MM.1S (cell line): ENCODE measurements at regions not wholly inside any gene's neighbourhood (a gene's known extent, or its start where the extent isn't known, plus 50 kb on each side); places are given as distances from the start of the nearest gene placed in this dataset.

ENCODE experiments used
- DNase-seq: peaks from one replicate; pipeline ENCODE4 v3.0.0-alpha.2; 2015
- H2AFZ ChIP-seq: fragments of 300-600 bp; sonication (generic); 2 replicates; pipeline ENCODE4 v1.6.0; 2016; ENCODE audit warnings: antibody characterized with exemption, low read length
- H3F3A ChIP-seq: fragments of 300-600 bp; sonication (generic); 2 replicates; pipeline ENCODE4 v1.6.1; 2016; ENCODE audit warnings: mild to moderate bottlenecking, antibody characterized with exemption, low read length, moderate library complexity, mixed read lengths; ENCODE audit not compliant: insufficient read depth
- H3K27ac ChIP-seq: fragments of 300-600 bp; sonication (generic); 2 replicates; pipeline ENCODE4 v1.5.1; 2016; ENCODE audit warnings: mild to moderate bottlenecking, low read length
- H3K27me3 ChIP-seq: fragments of 300-600 bp; sonication (generic); replicated peaks from 2 replicates; pipeline ENCODE4 v1.6.0; 2016; ENCODE audit warnings: low read length; ENCODE audit not compliant: insufficient read depth
- H3K36me3 ChIP-seq: fragments of 300-600 bp; sonication (generic); replicated peaks from 2 replicates; pipeline ENCODE4 v1.6.1; 2016; ENCODE audit warnings: mild to moderate bottlenecking, low read length, mixed read lengths; ENCODE audit not compliant: insufficient read depth
- H3K4me1 ChIP-seq: fragments of 300-600 bp; sonication (generic); 2 replicates; pipeline ENCODE4 v1.6.1; 2016; ENCODE audit warnings: low read length, mixed read lengths
- H3K4me2 ChIP-seq: fragments of 300-600 bp; sonication (generic); 2 replicates; pipeline ENCODE4 v1.6.0; 2016; ENCODE audit warnings: low read depth, low read length
- H3K4me3 ChIP-seq: fragments of 300-600 bp; sonication (generic); 2 replicates; pipeline ENCODE4 v1.5.1; 2016; ENCODE audit warnings: low read length, mixed read lengths
- H3K79me2 ChIP-seq: fragments of 300-600 bp; sonication (generic); 2 replicates; pipeline ENCODE4 v1.6.1; 2016; ENCODE audit warnings: mixed run types, low read length, mixed read lengths
- H3K9ac ChIP-seq: fragments of 300-600 bp; sonication (generic); 2 replicates; pipeline ENCODE4 v1.6.1; 2016; ENCODE audit warnings: low read length, mixed read lengths
- H3K9me2 ChIP-seq: fragments of 300-600 bp; sonication (generic); replicated peaks from 2 replicates; pipeline ENCODE4 v1.6.1; 2016; ENCODE audit warnings: mild to moderate bottlenecking, low read length, mixed read lengths; ENCODE audit not compliant: insufficient read depth
- H3K9me3 ChIP-seq: fragments of 300-600 bp; sonication (generic); replicated peaks from 2 replicates; pipeline ENCODE4 v1.6.1; 2016; ENCODE audit warnings: mild to moderate bottlenecking, low read length, mixed read lengths; ENCODE audit not compliant: insufficient read depth
- H4K20me1 ChIP-seq: fragments of 300-600 bp; sonication (generic); 2 replicates; pipeline ENCODE4 v1.6.1; 2016; ENCODE audit warnings: mild to moderate bottlenecking, low read length, moderate library complexity, mixed read lengths; ENCODE audit not compliant: insufficient read depth
- EZH2 ChIP-seq: fragments of 300-600 bp; sonication (generic); optimal IDR thresholded peaks from 2 replicates; pipeline ENCODE3; 2017; ENCODE audit warnings: low read depth, mild to moderate bottlenecking, antibody characterized with exemption, low read length, mixed read lengths
- EZH2phosphoT487 ChIP-seq: fragments of 300-600 bp; sonication (generic); IDR thresholded peaks from 2 replicates; pipeline ENCODE4 v1.6.1; 2018; ENCODE audit warnings: antibody characterized with exemption, low read length
- TF ChIP-seq, protein P1 (sequence below): fragments of 300-600 bp; sonication (generic); IDR thresholded peaks from 2 replicates; pipeline ENCODE4 v1.5.1; 2016; ENCODE audit warnings: antibody characterized with exemption, low read length, mixed read lengths

- Histone ChIP-seq H3K36me3 (no peaks in the 10 kb centered on the region), H3K4me2 (no peak overlapping the region), H3K9ac (no peak overlapping the region), H3K4me1 (no peaks in the 10 kb centered on the region), H3K27ac (no peak overlapping the region), H3K79me2 (no peaks in the 10 kb centered on the region), H3F3A (no peaks in the 10 kb centered on the region), H3K9me3 (no peaks in the 10 kb centered on the region), H3K4me3 (no peak overlapping the region), H3K9me2 (no peaks in the 10 kb centered on the region), H2AFZ (no peak overlapping the region), H3K27me3 (no peaks in the 10 kb centered on the region), H4K20me1 (no peaks in the 10 kb centered on the region)
- DNase-seq = no peak
- TF ChIP-seq, protein P1, sequence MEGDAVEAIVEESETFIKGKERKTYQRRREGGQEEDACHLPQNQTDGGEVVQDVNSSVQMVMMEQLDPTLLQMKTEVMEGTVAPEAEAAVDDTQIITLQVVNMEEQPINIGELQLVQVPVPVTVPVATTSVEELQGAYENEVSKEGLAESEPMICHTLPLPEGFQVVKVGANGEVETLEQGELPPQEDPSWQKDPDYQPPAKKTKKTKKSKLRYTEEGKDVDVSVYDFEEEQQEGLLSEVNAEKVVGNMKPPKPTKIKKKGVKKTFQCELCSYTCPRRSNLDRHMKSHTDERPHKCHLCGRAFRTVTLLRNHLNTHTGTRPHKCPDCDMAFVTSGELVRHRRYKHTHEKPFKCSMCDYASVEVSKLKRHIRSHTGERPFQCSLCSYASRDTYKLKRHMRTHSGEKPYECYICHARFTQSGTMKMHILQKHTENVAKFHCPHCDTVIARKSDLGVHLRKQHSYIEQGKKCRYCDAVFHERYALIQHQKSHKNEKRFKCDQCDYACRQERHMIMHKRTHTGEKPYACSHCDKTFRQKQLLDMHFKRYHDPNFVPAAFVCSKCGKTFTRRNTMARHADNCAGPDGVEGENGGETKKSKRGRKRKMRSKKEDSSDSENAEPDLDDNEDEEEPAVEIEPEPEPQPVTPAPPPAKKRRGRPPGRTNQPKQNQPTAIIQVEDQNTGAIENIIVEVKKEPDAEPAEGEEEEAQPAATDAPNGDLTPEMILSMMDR = no peak
- no peak for TF ChIP-seq EZH2
- TF ChIP-seq EZH2phosphoT487 = no peak
These were observed 430.7 kb downstream of the BRINP1 start for GRCh38 chr9:118938581-118938980.

GRCh38 chr9:118940473-118940872 lies 428.8 kb downstream of the BRINP1 start:
- Histone ChIP-seq H3K9me3 (no peaks in the 10 kb centered on the region), H2AFZ (no peak overlapping the region), H3K4me2 (no peak overlapping the region), H3K36me3 (no peaks in the 10 kb centered on the region), H3K9ac (no peak overlapping the region), H3K27me3 (no peaks in the 10 kb centered on the region), H3K4me1 (no peaks in the 10 kb centered on the region), H3K27ac (no peak overlapping the region), H3K9me2 (no peaks in the 10 kb centered on the region), H3F3A (no peaks in the 10 kb centered on the region), H3K79me2 (no peaks in the 10 kb centered on the region), H3K4me3 (no peak overlapping the region), H4K20me1 (no peaks in the 10 kb centered on the region)
- no peak for DNase-seq
- TF ChIP-seq EZH2phosphoT487 = no peak
- no peak for TF ChIP-seq EZH2
- TF ChIP-seq, protein P1 = no peak

DNA sequence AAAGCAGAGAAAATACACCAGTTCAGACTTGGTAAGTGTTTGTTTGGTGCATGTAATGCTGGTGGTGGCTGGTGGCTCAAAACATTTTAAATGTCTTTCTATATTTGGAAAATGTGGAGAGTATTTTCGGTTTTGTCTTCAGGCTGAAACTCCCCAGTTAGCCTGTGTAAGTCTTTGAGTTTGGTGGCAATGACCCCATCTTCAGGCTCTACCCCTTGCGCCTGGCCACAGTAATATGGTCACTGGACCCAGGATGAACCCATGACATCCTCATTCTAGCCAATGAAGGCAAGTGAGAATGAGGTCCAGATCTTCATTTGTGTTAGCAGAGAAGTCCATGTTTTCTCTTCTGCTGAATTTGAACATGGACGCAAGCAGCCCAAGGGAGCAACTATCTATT lies 422.6 kb downstream of the BRINP1 start:
- Histone ChIP-seq H3K9me2 (no peaks in the 10 kb centered on the region), H3K4me1 (0 out of 2 replicates have a peak, but pooled peaks cover 4% of the 10 kb centered on the region), H2AFZ (no peak overlapping the region), H3K27me3 (no peaks in the 10 kb centered on the region), H3K9me3 (no peaks in the 10 kb centered on the region), H3K36me3 (no peaks in the 10 kb centered on the region), H4K20me1 (no peaks in the 10 kb centered on the region), H3K9ac (no peak overlapping the region), H3K79me2 (no peaks in the 10 kb centered on the region), H3K4me3 (no peak overlapping the region), H3K4me2 (no peak overlapping the region), H3K27ac (no peak overlapping the region), H3F3A (no peaks in the 10 kb centered on the region)
- no peak for TF ChIP-seq EZH2
- TF ChIP-seq EZH2phosphoT487 = no peak
- TF ChIP-seq, protein P1 = no peak
- DNase-seq = no peak
